NAMALWA (cell line): ENCODE measurements at regions not wholly inside any gene's neighbourhood (a gene's known extent, or its start where the extent isn't known, plus 50 kb on each side); places are given as distances from the start of the nearest gene placed in this dataset.

Experiments
- DNase-seq: peaks from one replicate; pipeline ENCODE4 v3.0.0-alpha.2; 2015; ENCODE audit warnings: low spot score

- no peak for DNase-seq
These were observed 770.5 kb downstream of the MED13L start for GRCh38 chr12:115506822-115507559.

- no peak for DNase-seq
These were observed 772.9 kb downstream of the MED13L start for GRCh38 chr12:115504306-115505290.

DNA sequence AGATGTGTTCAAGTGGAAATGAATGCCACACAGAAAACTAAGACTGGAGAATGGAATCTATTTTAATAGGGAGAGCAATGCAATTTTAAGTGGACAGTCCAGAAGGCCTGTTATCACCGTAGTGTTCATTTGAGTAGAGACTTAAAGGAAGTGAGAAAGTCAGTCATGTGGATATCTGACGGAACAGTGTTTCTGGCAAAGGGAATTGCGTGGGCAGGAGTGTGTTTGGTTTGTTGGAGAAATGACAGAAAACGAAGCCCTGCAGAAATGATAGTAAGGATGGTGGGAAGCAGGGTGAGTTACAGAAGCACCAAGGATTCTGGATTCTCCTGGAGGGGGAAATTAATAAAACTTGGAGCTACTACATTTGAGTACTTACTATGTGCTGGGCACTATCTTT, 776.6 kb downstream of the MED13L start:
- DNase-seq, result no peak

DNA sequence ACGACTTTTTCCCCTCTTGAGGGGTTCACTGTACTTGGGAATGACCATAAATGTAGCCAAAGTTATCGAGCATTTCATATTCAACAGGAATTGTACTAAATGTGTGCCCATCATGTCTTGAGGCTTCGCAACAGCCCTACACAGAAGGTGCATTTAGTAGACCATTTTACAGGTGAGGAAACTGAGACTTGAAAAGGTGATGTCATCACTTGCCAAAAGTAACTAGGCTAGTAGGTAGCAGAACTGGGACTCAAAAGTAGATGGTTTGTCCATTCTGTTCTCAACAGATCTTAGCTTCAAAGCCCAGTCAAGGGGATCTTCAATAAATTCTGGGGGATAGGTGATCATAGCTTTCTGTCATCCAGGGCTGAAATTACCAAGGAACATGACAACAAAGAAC, 782.2 kb downstream of the MED13L start:
- no peak for DNase-seq

DNA sequence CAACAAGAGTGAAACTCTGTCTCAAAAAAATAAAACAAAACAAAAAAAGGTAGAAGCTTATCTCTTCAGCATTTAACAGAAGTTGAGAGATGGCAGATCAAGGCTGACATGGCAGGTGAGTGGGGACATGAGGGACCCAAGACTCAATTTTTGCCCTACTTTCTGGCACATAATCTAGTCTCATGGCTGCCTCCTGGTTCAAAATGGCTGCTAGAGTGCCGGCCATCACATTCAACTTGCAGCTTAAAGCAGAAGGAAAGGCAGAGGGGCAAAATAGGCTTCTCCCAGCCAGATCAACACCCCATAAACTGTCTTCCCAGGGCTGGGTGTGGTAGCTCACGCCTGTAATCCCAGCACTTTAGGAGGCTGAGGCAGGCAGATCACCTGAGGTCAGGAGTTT, 784.9 kb downstream of the MED13L start:
- no peak for DNase-seq

GRCh38 chr12:115491511-115492250, 785.8 kb downstream of the MED13L start:
- DNase-seq, result no peak

GRCh38 chr12:115489253-115489652, 788.2 kb downstream of the MED13L start:
- no peak for DNase-seq

- DNase-seq, result no peak
These were observed 791.5 kb downstream of the MED13L start for GRCh38 chr12:115485967-115486366.

DNA sequence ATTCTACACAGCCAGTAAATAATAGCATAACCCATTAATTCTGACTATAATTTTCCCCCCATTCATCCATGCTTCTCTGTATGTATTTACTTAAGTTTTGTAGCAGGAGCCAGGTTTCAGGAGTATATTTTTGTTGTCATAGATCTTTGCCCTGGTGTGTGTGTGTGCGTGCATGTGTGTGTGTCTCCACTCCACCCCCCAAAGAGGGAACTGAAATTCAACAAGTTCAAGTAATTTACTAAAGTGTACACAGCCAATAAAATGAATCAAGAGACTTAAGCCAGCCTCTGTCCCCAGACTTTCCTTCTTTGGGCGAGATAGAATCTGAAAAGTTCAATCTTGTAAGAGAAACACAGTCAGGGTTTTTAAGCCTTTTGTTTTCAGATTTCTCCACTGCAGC, 792.0 kb downstream of the MED13L start:
- DNase-seq, result no peak

DNA sequence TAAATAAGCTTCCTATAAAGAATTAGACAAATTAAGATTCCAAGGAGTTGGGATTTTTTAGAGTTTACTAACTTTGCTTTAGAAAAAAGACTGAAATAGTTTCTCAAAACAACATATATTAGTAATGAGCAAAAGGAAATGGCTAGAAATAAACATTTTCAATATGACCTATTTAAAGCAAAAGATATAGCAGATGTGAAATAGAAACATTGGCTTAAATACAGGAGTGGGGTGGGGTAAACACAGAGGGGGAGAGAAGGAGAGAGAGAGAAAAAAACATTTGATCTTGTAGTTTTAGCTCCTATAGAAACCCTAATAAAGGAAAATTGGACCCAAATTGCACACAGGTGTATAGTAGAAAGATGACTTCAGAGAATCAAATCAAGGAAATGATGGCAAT, 794.5 kb downstream of the MED13L start:
- DNase-seq, result no peak

DNA sequence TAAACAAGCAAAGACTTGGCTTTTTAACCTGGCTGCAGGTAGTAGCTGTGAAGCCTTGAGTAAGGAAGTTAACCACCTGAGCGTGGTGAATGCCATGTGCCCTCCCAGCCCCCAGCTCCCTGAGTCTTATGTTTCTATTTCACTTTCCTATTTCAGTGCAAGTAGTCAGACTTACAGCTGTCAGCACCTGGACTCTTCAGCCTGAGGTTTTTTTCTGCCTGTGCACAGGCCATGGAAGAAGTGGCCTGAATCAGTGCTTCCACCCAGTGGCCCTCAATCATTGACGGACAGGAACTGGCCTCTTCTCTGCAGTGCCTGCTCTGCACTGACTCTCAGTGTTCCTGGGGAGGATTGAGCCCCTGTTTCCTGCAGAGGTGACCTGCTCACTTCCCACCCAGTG, 796.4 kb downstream of the MED13L start:
- no peak for DNase-seq

DNA sequence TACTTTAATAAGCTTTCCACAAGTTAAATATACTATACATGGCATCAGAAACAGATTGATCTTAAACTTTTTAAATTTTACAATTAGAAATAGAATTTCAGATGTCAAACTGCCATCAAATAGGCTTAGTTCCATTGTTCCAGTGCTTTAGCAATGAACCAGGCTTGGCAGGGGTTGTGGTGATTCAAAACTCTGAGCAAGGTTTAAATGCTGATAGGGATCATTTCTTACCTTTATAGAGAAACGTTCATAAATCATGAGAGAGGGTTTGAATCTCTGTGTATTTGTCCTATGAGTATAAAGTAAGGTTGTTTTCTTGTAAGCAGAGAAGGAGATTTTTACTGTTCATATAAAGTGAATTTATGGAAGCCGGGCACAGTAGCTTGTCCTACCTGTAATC, 794.5 kb upstream of the TBX3 start:
- no peak for DNase-seq

- DNase-seq, result no peak
These were observed 790.8 kb upstream of the TBX3 start for GRCh38 chr12:115474539-115475353.

DNA sequence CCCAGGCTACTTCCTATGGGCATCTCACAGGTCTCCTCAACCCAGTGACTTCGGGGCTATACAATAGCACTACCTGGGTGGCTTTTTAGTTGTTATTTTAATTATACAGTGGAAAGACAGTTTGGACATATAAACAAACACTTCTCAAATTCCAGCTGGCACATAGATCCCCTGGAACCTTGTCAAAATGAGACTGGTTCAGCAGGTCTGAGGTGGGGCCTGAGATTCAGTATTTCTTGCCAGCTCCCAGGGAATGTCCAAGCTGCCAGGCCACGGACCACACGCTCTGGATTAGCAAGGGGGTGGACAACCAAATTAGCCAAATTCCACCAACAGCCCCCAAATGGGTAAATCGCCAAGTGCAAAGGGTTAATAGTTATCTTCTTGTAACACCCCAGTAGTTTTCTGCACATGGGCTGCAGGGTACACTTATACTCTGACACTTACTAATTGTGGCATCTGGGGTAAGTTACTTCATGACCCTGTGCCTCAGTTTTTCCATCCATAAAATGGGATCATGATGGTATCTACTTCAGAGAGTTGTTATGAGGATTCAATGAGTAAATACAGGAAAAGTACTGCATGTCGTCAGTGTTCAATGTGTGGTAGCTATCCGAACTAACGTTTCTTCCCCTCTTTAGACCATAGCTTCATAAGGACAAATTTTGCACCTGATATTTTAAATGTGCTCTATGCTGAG, 789.4 kb upstream of the TBX3 start:
- no peak for DNase-seq

DNA sequence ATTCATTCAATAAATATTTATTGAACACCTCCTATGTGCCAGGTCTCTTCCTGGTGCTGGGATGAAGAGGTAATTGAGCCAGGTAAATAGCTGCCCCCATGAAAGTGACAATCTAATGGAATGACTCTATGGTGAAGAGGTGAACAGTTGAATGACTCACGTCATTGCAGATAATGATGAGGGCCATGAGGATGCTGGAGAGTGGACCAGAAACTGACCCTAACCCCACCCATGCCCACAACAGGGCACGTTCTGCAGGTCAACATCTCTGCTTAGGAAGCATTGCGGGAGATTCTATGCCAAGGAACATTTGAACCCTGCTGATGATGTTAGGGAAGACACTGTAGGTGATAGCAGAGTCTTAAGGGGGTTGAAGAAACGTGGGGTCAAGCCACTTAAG, 788.9 kb upstream of the TBX3 start:
- DNase-seq, result no peak

DNA sequence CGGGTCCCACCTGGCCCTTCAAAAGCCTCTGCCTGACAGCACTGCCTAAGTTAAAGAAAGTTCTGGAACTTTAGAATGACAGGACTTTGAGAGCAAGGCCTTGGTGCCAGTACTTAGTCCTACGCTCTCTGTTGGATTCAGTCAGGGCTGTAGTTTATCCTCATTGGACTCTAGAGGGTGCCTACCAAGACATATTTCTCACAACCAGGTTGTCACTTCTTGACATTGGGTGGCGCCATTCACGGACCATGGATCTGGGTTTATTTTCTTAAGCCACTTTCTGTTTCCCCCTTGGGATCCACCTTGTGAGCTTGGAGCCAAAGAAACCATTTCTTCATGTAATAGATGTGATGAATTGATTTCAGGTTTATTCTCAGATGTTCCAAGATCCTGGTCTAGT, 787.0 kb upstream of the TBX3 start:
- no peak for DNase-seq

- DNase-seq, result no peak
These were observed 786.6 kb upstream of the TBX3 start for GRCh38 chr12:115470526-115470925.

- no peak for DNase-seq
These were observed 784.1 kb upstream of the TBX3 start for GRCh38 chr12:115468087-115468510.

- DNase-seq, result no peak
These were observed 783.6 kb upstream of the TBX3 start for GRCh38 chr12:115467531-115467930.

DNA sequence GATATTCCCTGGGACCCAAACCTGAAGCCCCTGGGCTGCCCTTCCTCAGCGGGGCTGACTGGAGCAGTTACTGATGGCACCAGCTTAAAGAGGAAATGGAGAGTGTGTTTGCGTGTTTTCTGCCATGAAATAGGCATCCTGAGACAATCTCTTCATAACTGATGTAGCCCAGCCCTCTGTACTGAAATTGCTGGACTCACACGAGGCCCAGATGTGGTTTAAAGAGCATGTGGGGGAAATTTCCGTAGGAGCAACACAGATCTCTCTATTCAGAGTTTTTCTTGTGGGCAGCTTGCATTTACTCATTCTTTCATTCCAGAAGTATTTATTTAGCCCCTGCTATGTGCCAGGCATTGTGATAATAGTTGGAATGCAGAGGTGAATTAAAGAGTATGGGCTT, 782.1 kb upstream of the TBX3 start:
- DNase-seq, result no peak

DNA sequence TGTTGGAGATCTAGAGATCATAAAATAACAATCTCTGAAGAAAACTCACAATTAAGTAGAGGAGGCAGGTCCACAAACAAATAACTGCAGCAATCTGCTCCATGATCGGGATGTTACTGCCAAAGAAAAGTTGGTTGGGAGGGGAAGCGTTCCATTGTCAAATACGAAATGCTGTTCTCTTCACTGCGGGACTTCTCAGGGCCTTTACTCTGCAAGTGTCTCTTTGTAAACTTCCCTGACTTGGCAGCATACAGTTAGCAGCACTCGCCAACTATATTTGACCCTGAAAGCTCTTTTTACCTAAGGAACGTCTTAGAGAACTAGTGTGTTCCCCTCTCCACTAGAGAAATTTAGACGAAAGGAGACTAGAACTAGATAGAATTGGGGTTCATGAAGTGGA, 780.7 kb upstream of the TBX3 start:
- no peak for DNase-seq
